Kidney (tissue), 13 donors: ENCODE measurements at regions not wholly inside any gene's neighbourhood (a gene's known extent, or its start where the extent isn't known, plus 50 kb on each side); places are given as distances from the start of the nearest gene placed in this dataset.

Experiments
- DNase-seq, 5 donors: peaks; one replicate each; pipeline ENCODE4 v3.0.0-alpha.2; 2013 to 2020
- FAIRE-seq: peaks from 2 replicates; lab custom pipeline; 2012; peaks lifted over from hg19 to GRCh38; lab: Jason Lieb, UNC
- H3K27ac ChIP-seq, 2 donors: one replicate each; pipeline ENCODE4 v1.7.0; 2013; ENCODE audit warnings: low read depth in 2 of 2, low read length in 2 of 2, inconsistent platforms in 1 of 2
- H3K27me3 ChIP-seq: one replicate; pipeline ENCODE4 v1.7.1; 2013; ENCODE audit warnings: low read length, inconsistent platforms; ENCODE audit not compliant: control insufficient read depth, insufficient read depth
- H3K36me3 ChIP-seq, 3 donors: one replicate each; pipeline versions ENCODE4 v1.7.0 to v1.7.1; 2013; ENCODE audit warnings: low read length in 3 of 3, control low read depth in 1 of 3, inconsistent platforms in 1 of 3; ENCODE audit not compliant: insufficient read depth in 3 of 3, control insufficient read depth in 2 of 3
- H3K4me1 ChIP-seq, 3 donors: one replicate each; pipeline versions ENCODE4 v1.7.0 to v1.7.1; 2013; ENCODE audit warnings: low read length in 3 of 3, inconsistent platforms in 1 of 3, low read depth in 1 of 3; ENCODE audit not compliant: control insufficient read depth in 2 of 3, insufficient read depth in 2 of 3
- H3K4me3 ChIP-seq, 3 donors: one replicate each; pipeline versions ENCODE4 v1.7.0 to v1.8.1; 2013; ENCODE audit warnings: low read length in 3 of 3, control low read depth in 1 of 3, inconsistent platforms in 1 of 3
- H3K9ac ChIP-seq, 3 donors: one replicate each; pipeline versions ENCODE4 v1.7.0 to v1.7.1; 2013; ENCODE audit warnings: low read length in 3 of 3, control low read depth in 1 of 3, inconsistent platforms in 1 of 3
- H3K9me3 ChIP-seq, 3 donors: one replicate each; pipeline versions ENCODE4 v1.7.0 to v1.7.1; 2013; ENCODE audit warnings: low read length in 3 of 3, control low read depth in 1 of 3, inconsistent platforms in 1 of 3; ENCODE audit not compliant: control insufficient read depth in 2 of 3, insufficient read depth in 1 of 3
- intact Hi-C: fragments of 100-400 bp; cut with DNase I; formaldehyde crosslinking; loops from one replicate; pipeline ENCODE4 v1.11.1; 2022
- TF ChIP-seq, protein P1 (sequence below): IDR thresholded peaks from 3 replicates; pipeline ENCODE4 v1.5.1; 2012; ENCODE audit warnings: mild to moderate bottlenecking, moderate library complexity, borderline replicate concordance; ENCODE audit not compliant: insufficient read depth; ENCODE audit errors: extremely low read depth
- donor health status: control.
- donor health status: control.
- donor health status: control.
- donor health status: control.
- donor health status: control.
- donor health status: DM: yes; HTN: yes; CAD: no.
- donor health status: Normal renal cell carcinoma (clear cell type).

DNA sequence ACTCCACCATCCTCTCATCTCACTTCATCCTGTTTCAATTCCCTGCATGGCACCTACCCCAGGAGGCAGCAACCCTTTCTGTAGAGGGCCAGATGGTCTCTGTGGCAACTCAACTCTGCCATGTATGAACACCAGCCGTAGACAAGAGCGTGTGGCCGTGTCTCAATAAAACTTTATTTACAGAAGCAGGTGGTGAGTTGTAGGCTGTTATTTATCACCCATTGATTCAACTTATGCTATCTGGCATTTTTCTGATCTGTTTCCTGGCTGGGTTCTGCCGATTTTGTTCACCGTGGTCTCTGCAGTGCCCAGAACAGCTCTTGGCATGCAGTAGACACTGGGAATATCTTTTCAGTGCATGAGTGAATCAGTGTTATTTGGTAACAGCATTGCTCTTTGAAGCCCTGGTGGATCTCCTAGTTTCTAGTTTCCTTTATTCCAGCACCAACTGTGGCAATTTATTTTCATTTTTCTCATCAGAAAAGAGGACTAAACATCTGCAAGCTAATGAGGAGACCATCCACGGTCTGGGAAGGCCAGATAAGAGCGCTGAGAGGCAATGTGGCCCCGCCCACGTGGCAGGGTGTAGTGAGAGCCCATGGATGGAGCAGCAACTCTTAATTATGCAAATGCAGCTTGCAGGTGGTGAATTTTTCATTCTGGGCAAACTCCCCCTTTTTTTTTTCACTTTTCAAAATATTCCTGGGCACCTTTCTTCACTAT lies 77.9 kb downstream of the CTSL start:
- TF ChIP-seq, protein P1, sequence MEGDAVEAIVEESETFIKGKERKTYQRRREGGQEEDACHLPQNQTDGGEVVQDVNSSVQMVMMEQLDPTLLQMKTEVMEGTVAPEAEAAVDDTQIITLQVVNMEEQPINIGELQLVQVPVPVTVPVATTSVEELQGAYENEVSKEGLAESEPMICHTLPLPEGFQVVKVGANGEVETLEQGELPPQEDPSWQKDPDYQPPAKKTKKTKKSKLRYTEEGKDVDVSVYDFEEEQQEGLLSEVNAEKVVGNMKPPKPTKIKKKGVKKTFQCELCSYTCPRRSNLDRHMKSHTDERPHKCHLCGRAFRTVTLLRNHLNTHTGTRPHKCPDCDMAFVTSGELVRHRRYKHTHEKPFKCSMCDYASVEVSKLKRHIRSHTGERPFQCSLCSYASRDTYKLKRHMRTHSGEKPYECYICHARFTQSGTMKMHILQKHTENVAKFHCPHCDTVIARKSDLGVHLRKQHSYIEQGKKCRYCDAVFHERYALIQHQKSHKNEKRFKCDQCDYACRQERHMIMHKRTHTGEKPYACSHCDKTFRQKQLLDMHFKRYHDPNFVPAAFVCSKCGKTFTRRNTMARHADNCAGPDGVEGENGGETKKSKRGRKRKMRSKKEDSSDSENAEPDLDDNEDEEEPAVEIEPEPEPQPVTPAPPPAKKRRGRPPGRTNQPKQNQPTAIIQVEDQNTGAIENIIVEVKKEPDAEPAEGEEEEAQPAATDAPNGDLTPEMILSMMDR = no peak
- DNase-seq (no peak), FAIRE-seq (no peak)
- intact Hi-C loops = no loop called here
- no peak overlapping the region for H3K9ac ChIP-seq
- H3K4me3 ChIP-seq = no peak overlapping the region
- no peaks in the 10 kb centered on the region for H3K27me3 ChIP-seq
- H3K36me3 ChIP-seq = no peaks in the 10 kb centered on the region
- H3K4me1 ChIP-seq = no peaks in the 10 kb centered on the region
- H3K9me3 ChIP-seq = no peaks in the 10 kb centered on the region
- H3K27ac ChIP-seq = no peak overlapping the region

DNA sequence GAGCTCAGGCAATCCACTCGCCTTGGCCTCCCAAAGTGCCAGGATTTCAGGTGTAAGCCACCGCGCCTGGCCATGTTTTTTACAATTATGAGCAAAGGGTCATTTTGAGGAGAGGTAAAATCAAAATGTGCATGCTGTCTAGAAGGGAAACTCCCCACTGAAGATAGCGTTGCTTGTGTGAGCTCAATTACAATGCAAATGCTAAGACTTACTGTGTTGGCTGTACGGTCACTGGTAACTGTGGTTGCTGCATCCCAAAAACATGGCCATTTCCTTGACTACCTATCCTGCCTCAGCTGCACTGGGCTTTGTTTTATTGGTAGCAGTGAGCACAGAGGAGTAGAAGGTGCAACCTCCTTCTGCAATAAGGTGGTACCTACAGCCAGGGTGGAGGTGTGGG lies 77.4 kb upstream of the SPATA31E1 start:
- Histone ChIP-seq H3K27ac (no peak overlapping the region), H3K36me3 (no peaks in the 10 kb centered on the region), H3K9ac (no peak overlapping the region), H3K4me3 (no peak overlapping the region), H3K4me1 (no peaks in the 10 kb centered on the region), H3K27me3 (no peaks in the 10 kb centered on the region), H3K9me3 (no peaks in the 10 kb centered on the region)
- FAIRE-seq (no peak), DNase-seq (no peak)
- TF ChIP-seq, protein P1 = no peak
- intact Hi-C loops = no loop called here

DNA sequence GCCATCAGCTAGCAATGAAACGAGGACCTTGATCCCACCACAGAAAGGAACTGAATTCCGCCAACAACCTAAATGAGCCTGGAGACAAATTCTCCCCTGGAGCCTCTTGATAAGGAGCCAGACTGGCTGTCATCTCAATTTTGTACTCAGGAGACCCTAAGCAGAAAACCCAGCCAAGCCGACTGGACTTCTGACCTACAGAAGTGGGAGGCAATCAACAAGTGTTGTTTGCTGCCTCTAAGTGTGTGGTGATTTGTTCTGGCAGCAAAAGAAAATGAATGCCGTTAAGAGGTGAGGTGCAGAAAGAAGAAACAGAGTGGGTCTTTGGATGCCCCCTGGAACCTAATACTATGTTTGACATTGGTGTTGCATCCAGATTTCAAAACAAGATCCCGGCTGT lies 72.7 kb upstream of the SPATA31E1 start:
- no peaks in the 10 kb centered on the region for H3K36me3 ChIP-seq
- FAIRE-seq = no peak
- H3K27me3 ChIP-seq = no peaks in the 10 kb centered on the region
- H3K9ac ChIP-seq = no peak overlapping the region
- no peak overlapping the region for H3K4me3 ChIP-seq
- DNase-seq = no peak
- H3K4me1 ChIP-seq = no peaks in the 10 kb centered on the region
- no peak overlapping the region for H3K27ac ChIP-seq
- TF ChIP-seq, protein P1 = no peak
- H3K9me3 ChIP-seq = no peaks in the 10 kb centered on the region
- intact Hi-C loops = no loop called here

DNA sequence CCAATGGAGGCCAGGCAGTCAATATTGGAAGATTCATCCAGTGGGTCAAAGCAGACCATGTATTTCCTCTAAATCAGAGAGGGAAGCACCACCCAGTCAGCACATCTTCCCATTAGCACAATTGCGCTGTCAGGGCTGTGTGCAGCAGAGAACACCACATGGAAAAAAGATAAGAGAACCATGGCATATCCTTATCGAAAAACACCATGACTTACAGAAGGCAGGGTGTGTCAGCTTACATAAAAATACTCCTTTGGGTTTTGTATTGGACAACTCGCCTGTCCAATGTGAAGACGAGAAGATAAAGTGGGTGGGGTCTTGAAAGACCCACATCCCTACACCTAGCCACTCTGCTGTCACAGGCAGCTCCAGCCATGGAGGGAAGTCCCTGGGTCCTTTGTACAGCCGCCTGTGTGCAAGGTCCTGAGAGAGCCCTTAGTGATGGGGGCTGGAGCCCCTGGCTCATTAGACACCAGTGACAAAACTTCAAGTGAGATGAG lies 71.9 kb upstream of the SPATA31E1 start:
- H3K27me3 ChIP-seq = no peaks in the 10 kb centered on the region
- no peaks in the 10 kb centered on the region for H3K9me3 ChIP-seq
- no peak overlapping the region for H3K27ac ChIP-seq
- H3K4me1 ChIP-seq = no peaks in the 10 kb centered on the region
- intact Hi-C loops = no loop called here
- TF ChIP-seq, protein P1 = no peak
- FAIRE-seq (no peak), DNase-seq (no peak)
- no peak overlapping the region for H3K4me3 ChIP-seq
- H3K36me3 ChIP-seq = no peaks in the 10 kb centered on the region
- no peak overlapping the region for H3K9ac ChIP-seq
